ENCODE measurements at regions not wholly inside any gene's neighbourhood (a gene's known extent, or its start where the extent isn't known, plus 50 kb on each side); places are given as distances from the start of the nearest gene placed in this dataset.
"Not testable (repeated sequence)": the region's sequence is repeated elsewhere in the genome, so short reads cannot be mapped to it uniquely, and the experiment has no call there.

DNA sequence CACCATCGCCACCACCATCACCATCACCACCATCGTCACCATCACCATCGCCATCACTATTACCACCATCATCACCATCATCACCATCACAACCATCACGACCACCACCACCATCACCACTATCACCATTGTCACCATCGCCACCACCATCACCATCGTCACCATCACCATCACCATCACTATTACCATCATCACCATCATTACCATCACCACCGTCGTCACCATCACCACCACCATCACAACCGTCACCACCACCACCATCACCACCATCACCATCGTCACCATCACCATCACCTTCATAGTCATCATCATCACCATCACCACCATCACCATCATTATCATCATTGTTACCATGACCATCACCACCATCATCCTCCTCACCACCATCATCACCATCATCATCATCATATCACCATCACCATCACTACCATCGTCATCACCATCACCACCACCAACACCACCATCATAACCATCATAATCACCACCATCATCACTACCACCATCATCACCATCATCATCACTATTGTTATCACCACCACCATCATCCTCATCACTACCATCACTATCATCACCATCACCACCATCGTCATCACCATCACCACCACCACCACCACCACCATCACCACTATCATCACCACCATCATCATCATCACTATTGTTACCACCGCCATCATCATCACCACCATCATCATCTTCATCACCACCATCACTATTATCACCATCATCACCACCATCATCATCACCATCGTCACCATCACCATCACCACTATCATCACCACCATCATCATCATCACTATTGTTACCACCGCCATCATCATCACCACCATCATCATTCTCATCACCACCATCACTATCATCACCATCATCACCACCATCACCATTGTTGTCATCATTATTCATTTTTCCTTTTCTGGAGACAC is 51.5 kb upstream of the ZNF469 start:
- Histone ChIP-seq H3K27me3 (ENCODE audit: insufficient read depth, poor library complexity, severe bottlenecking) (no peaks in the 10 kb centered on the region), H3K4me3 (replicated peaks; ENCODE audit: insufficient read depth, low read length) (no peak overlapping the region), H3K27ac (replicated peaks) (no peak overlapping the region)
- TF ChIP-seq GABPA (IDR thresholded peaks at IDR 0.05; ENCODE audit: low read depth), result no peak
- TF ChIP-seq SPI1 (IDR thresholded peaks at IDR 0.05; ENCODE audit: borderline replicate concordance, low read depth), result no peak
- TF ChIP-seq CTCF (IDR thresholded peaks at IDR 0.05; ENCODE audit: insufficient read depth, low read length), result no peak
- TF ChIP-seq, protein P1, sequence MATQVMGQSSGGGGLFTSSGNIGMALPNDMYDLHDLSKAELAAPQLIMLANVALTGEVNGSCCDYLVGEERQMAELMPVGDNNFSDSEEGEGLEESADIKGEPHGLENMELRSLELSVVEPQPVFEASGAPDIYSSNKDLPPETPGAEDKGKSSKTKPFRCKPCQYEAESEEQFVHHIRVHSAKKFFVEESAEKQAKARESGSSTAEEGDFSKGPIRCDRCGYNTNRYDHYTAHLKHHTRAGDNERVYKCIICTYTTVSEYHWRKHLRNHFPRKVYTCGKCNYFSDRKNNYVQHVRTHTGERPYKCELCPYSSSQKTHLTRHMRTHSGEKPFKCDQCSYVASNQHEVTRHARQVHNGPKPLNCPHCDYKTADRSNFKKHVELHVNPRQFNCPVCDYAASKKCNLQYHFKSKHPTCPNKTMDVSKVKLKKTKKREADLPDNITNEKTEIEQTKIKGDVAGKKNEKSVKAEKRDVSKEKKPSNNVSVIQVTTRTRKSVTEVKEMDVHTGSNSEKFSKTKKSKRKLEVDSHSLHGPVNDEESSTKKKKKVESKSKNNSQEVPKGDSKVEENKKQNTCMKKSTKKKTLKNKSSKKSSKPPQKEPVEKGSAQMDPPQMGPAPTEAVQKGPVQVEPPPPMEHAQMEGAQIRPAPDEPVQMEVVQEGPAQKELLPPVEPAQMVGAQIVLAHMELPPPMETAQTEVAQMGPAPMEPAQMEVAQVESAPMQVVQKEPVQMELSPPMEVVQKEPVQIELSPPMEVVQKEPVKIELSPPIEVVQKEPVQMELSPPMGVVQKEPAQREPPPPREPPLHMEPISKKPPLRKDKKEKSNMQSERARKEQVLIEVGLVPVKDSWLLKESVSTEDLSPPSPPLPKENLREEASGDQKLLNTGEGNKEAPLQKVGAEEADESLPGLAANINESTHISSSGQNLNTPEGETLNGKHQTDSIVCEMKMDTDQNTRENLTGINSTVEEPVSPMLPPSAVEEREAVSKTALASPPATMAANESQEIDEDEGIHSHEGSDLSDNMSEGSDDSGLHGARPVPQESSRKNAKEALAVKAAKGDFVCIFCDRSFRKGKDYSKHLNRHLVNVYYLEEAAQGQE (IDR thresholded peaks at IDR 0.05; ENCODE audit: insufficient replicate concordance, low read depth), result no peak
- no peak for TF ChIP-seq POLR2AphosphoS5 (IDR thresholded peaks at IDR 0.05; ENCODE audit: low read depth)
- DNase-seq (ENCODE audit: low read depth in 1 of 2, low spot score in 1 of 2), result no peak

DNA sequence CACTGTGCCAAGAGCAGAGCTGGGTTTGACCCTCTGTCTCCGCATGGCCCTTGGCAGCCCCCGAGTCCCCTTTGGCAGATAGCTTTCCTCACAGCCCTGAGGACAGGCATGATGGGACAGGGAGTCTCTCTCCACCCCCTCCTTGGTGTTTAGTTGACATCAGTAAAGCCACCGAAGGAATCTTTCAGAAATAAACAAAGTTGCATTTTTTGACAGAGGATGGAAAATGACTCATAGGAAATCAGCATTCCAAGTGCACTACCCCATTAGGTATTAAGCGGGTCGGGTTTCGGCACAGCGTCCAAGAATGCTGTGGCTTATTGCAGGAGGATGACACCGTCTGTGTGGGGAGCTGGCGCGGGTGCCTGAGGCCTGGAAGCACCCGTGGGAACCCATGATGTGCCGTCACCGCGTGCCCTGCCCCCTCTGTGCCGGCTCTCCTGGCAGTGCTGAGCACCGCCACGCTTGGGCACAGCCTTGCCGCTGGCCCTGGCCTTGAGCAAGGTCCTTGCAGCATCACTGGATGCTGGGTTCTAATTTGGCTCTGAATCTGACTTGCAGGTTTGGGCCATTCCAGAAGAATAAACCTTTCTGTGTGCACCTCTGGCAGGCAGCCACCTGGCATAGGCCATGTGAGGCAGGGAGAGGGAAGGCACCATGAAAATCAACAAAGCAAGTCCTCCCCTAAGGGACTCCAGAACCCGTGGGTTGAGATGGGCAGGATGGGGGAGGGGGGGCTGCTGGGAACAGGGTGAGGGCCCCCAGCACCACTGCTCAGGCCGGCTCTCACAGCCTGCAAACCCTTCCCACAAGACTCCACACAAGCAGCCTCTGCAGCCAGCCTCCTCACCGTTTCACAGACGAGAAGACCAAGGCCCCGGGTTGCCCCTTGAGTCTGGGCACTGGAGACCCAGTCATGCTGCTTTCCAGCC is 50.5 kb upstream of the ZNF469 start:
- no peak for DNase-seq (ENCODE audit: low read depth in 1 of 2, low spot score in 1 of 2)
- Histone ChIP-seq H3K27ac (replicated peaks) (no peak overlapping the region), H3K27me3 (ENCODE audit: insufficient read depth, poor library complexity, severe bottlenecking) (no peaks in the 10 kb centered on the region), H3K4me3 (replicated peaks; ENCODE audit: insufficient read depth, low read length) (no peak overlapping the region)
- TF ChIP-seq POLR2AphosphoS5 (IDR thresholded peaks at IDR 0.05; ENCODE audit: low read depth) (no peak), CTCF (IDR thresholded peaks at IDR 0.05; ENCODE audit: insufficient read depth, low read length) (no peak), SPI1 (IDR thresholded peaks at IDR 0.05; ENCODE audit: borderline replicate concordance, low read depth) (no peak), GABPA (IDR thresholded peaks at IDR 0.05; ENCODE audit: low read depth) (no peak)
- TF ChIP-seq, protein P1 (IDR thresholded peaks at IDR 0.05; ENCODE audit: insufficient replicate concordance, low read depth), result no peak

- peak; percentile 9 to 23 for DNase-seq (ENCODE audit: low read depth in 1 of 2, low spot score in 1 of 2)
- H3K27me3 ChIP-seq (ENCODE audit: insufficient read depth, poor library complexity, severe bottlenecking); H3K27ac ChIP-seq (replicated peaks); H3K4me3 ChIP-seq (replicated peaks; ENCODE audit: insufficient read depth, low read length): not testable (repeated sequence)
Observed at GRCh38 chr16:88332921-88333825, 49.6 kb upstream of the ZNF469 start.
